ENCODE measurements at regions not wholly inside any gene's neighbourhood (a gene's known extent, or its start where the extent isn't known, plus 50 kb on each side); places are given as distances from the start of the nearest gene placed in this dataset.

- Histone ChIP-seq H3K79me1 (ENCODE audit: low read depth, low read length) (no peaks in the 10 kb centered on the region), H3K27me3 (ENCODE audit: control insufficient read depth in 3 of 3, insufficient read depth in 3 of 3, low read depth in 1 of 3, low read length in 3 of 3) (no peaks in the 10 kb centered on the region), H4K8ac (ENCODE audit: low read depth, low read length) (no peak overlapping the region), H3K9me3 (replicated peaks in 1 of 2; ENCODE audit: control insufficient read depth in 2 of 2, insufficient read depth in 1 of 2, low read depth in 1 of 2, low read length in 2 of 2) (no peaks in the 10 kb centered on the region), H3K23ac (ENCODE audit: low read depth, low read length, poor library complexity) (no peak overlapping the region), H3K4me3 (ENCODE audit: low read length in 2 of 2) (no peak overlapping the region), H2BK15ac (ENCODE audit: low read length) (no peak overlapping the region), H3K4me1 (ENCODE audit: control insufficient read depth in 2 of 2, insufficient read depth in 1 of 2, low read depth in 1 of 2, low read length in 2 of 2) (peaks cover 0 to 21% of the 10 kb centered on the region in 2 donors), H3K4ac (ENCODE audit: low read length) (no peak overlapping the region), H2BK120ac (ENCODE audit: low read depth, low read length) (no peak overlapping the region), H3K27ac (replicated peaks; ENCODE audit: low read length) (no peak overlapping the region), H3K36me3 (replicated peaks in 1 of 2; ENCODE audit: control insufficient read depth in 2 of 2, insufficient read depth in 2 of 2, low read length in 2 of 2) (no peaks in the 10 kb centered on the region), H2BK12ac (ENCODE audit: low read length) (no peak overlapping the region), H3K18ac (ENCODE audit: low read length) (peak overlapping the region; percentile 50), H2AK5ac (ENCODE audit: low read depth, low read length) (no peak overlapping the region), H3K4me2 (ENCODE audit: insufficient read depth, low read length, poor library complexity, severe bottlenecking) (no peak overlapping the region), H3K14ac (ENCODE audit: low read length) (no peak overlapping the region), H2AFZ (ENCODE audit: low read length) (no peak overlapping the region), H3K9ac (ENCODE audit: low read depth, low read length, poor library complexity) (no peak overlapping the region), H2BK5ac (ENCODE audit: low read length) (no peak overlapping the region), H4K91ac (ENCODE audit: low read depth, low read length, poor library complexity) (no peak overlapping the region)
- no CpG with 5 or more reads among the region's 9 CpGs for WGBS, 2 donors (ENCODE audit: extremely low coverage in 2 of 2, insufficient read length in 2 of 2, insufficient replicate concordance in 1 of 2)
- no peak for DNase-seq (ENCODE audit: low spot score)
Measured at GRCh38 chr5:170440771-170441392, 51.7 kb upstream of the KCNMB1 start.

- no peak for DNase-seq (ENCODE audit: low spot score)
- Histone ChIP-seq H3K14ac (ENCODE audit: low read length) (no peak overlapping the region), H2AFZ (ENCODE audit: low read length) (no peak overlapping the region), H4K91ac (ENCODE audit: low read depth, low read length, poor library complexity) (no peak overlapping the region), H3K27me3 (ENCODE audit: control insufficient read depth in 3 of 3, insufficient read depth in 3 of 3, low read depth in 1 of 3, low read length in 3 of 3) (no peaks in the 10 kb centered on the region), H3K18ac (ENCODE audit: low read length) (peak overlapping the region; percentile 85), H3K9ac (ENCODE audit: low read depth, low read length, poor library complexity) (no peak overlapping the region), H2BK15ac (ENCODE audit: low read length) (no peak overlapping the region), H2BK5ac (ENCODE audit: low read length) (no peak overlapping the region), H2BK120ac (ENCODE audit: low read depth, low read length) (no peak overlapping the region), H3K9me3 (replicated peaks in 1 of 2; ENCODE audit: control insufficient read depth in 2 of 2, insufficient read depth in 1 of 2, low read depth in 1 of 2, low read length in 2 of 2) (no peaks in the 10 kb centered on the region), H3K23ac (ENCODE audit: low read depth, low read length, poor library complexity) (no peak overlapping the region), H2BK12ac (ENCODE audit: low read length) (no peak overlapping the region), H3K4me3 (ENCODE audit: low read length in 2 of 2) (no peak overlapping the region), H2AK5ac (ENCODE audit: low read depth, low read length) (peak overlapping the region; percentile 20), H3K4ac (ENCODE audit: low read length) (no peak overlapping the region), H4K8ac (ENCODE audit: low read depth, low read length) (no peak overlapping the region), H3K36me3 (replicated peaks in 1 of 2; ENCODE audit: control insufficient read depth in 2 of 2, insufficient read depth in 2 of 2, low read length in 2 of 2) (no peaks in the 10 kb centered on the region), H3K27ac (replicated peaks; ENCODE audit: low read length) (no peak overlapping the region), H3K4me1 (ENCODE audit: control insufficient read depth in 2 of 2, insufficient read depth in 1 of 2, low read depth in 1 of 2, low read length in 2 of 2) (peaks cover 0 to 18% of the 10 kb centered on the region in 2 donors), H3K4me2 (ENCODE audit: insufficient read depth, low read length, poor library complexity, severe bottlenecking) (no peak overlapping the region), H3K79me1 (ENCODE audit: low read depth, low read length) (no peaks in the 10 kb centered on the region)
- WGBS, 2 donors (ENCODE audit: extremely low coverage in 2 of 2, insufficient read length in 2 of 2, insufficient replicate concordance in 1 of 2) = no CpG with 5 or more reads among the region's 8 CpGs
Measured at GRCh38 chr5:170439944-170440269, 50.7 kb upstream of the KCNMB1 start.

GRCh38 chr5:170439223-170439943, 50.2 kb upstream of the KCNMB1 start:
- Histone ChIP-seq H2BK12ac (ENCODE audit: low read length) (no peak overlapping the region), H3K4ac (ENCODE audit: low read length) (no peak overlapping the region), H2AFZ (ENCODE audit: low read length) (no peak overlapping the region), H3K9me3 (replicated peaks in 1 of 2; ENCODE audit: control insufficient read depth in 2 of 2, insufficient read depth in 1 of 2, low read depth in 1 of 2, low read length in 2 of 2) (no peaks in the 10 kb centered on the region), H4K91ac (ENCODE audit: low read depth, low read length, poor library complexity) (no peak overlapping the region), H3K18ac (ENCODE audit: low read length) (peak overlapping the region; percentile 85), H3K9ac (ENCODE audit: low read depth, low read length, poor library complexity) (no peak overlapping the region), H3K23ac (ENCODE audit: low read depth, low read length, poor library complexity) (peak overlapping the region; percentile 52), H2BK15ac (ENCODE audit: low read length) (peak overlapping the region; percentile 87), H3K36me3 (replicated peaks in 1 of 2; ENCODE audit: control insufficient read depth in 2 of 2, insufficient read depth in 2 of 2, low read length in 2 of 2) (no peaks in the 10 kb centered on the region), H3K4me1 (ENCODE audit: control insufficient read depth in 2 of 2, insufficient read depth in 1 of 2, low read depth in 1 of 2, low read length in 2 of 2) (peaks cover 0 to 18% of the 10 kb centered on the region in 2 donors), H2AK5ac (ENCODE audit: low read depth, low read length) (peak overlapping the region; percentile 39), H3K79me1 (ENCODE audit: low read depth, low read length) (no peaks in the 10 kb centered on the region), H2BK5ac (ENCODE audit: low read length) (peak overlapping the region; percentile 72), H4K8ac (ENCODE audit: low read depth, low read length) (no peak overlapping the region), H3K4me3 (ENCODE audit: low read length in 2 of 2) (no peak overlapping the region), H3K14ac (ENCODE audit: low read length) (peak overlapping the region; percentile 50), H2BK120ac (ENCODE audit: low read depth, low read length) (no peak overlapping the region), H3K4me2 (ENCODE audit: insufficient read depth, low read length, poor library complexity, severe bottlenecking) (no peak overlapping the region), H3K27me3 (ENCODE audit: control insufficient read depth in 3 of 3, insufficient read depth in 3 of 3, low read depth in 1 of 3, low read length in 3 of 3) (no peaks in the 10 kb centered on the region), H3K27ac (replicated peaks; ENCODE audit: low read length) (no peak overlapping the region)
- no peak for DNase-seq (ENCODE audit: low spot score)
- WGBS, 2 donors (ENCODE audit: extremely low coverage in 2 of 2, insufficient read length in 2 of 2, insufficient replicate concordance in 1 of 2) = no CpG with 5 or more reads among the region's 15 CpGs

All from neuronal stem cell (in vitro differentiated cells).